A549 (cell line): ENCODE measurements at regions not wholly inside any gene's neighbourhood (a gene's known extent, or its start where the extent isn't known, plus 50 kb on each side); places are given as distances from the start of the nearest gene placed in this dataset.

Experiments
- ATAC-seq, 2 experiments: fragments of 200-7000 bp in 1 of 2; fragments of >200 bp in 1 of 2; cut with Nextera tagmentation in 1 of 2; cut with Tn5 transposase in 1 of 2; 3 replicates each; pipeline versions ENCODE4 v1.8.0 to v1.9.1; 2018 to 2020; ENCODE audit warnings: mild to moderate bottlenecking in 1 of 2, moderate library complexity in 1 of 2
- CTCF ChIA-PET: fragments of 300-600 bp; sonication (Branson Sonifier 250); formaldehyde crosslinking; extraction: SDS; loops from one replicate; lab custom pipeline; 2021; ENCODE audit warnings: antibody characterized with exemption, inconsistent platforms; lab: Yijun Ruan, JAX
- POLR2A ChIA-PET: fragments of 350-600 bp; formaldehyde crosslinking; extraction: SDS; loops from one replicate; lab custom pipeline; 2021; ENCODE audit warnings: antibody characterized with exemption, inconsistent platforms; lab: Yijun Ruan, JAX
- DNase-seq, 2 experiments: peaks; one replicate each; pipeline versions ENCODE4 v3.0.0 to v3.0.0-alpha.2; 2011 to 2016; ENCODE audit warnings: low read depth in 1 of 2, low spot score in 1 of 2
- FAIRE-seq: peaks from 2 replicates; lab custom pipeline; 2011; peaks lifted over from hg19 to GRCh38; lab: Jason Lieb, UNC
- H3K27ac ChIP-seq, 2 experiments: fragments of >200 bp; sonication (Bioruptor Twin); formaldehyde crosslinking; 3 replicates each; pipeline ENCODE4 v1.5.1; 2016 to 2017
- H3K4me1 ChIP-seq: fragments of >200 bp; sonication (Bioruptor Twin); formaldehyde crosslinking; 3 replicates; pipeline ENCODE4 v1.6.1; 2016
- H3K4me2 ChIP-seq: fragments of >200 bp; sonication (Bioruptor Twin); formaldehyde crosslinking; 3 replicates; pipeline ENCODE4 v1.6.1; 2016
- H3K4me3 ChIP-seq: fragments of >200 bp; sonication (Bioruptor Twin); formaldehyde crosslinking; 3 replicates; pipeline ENCODE4 v1.5.1; 2016
- H3K9me3 ChIP-seq: fragments of >200 bp; sonication (Bioruptor Twin); formaldehyde crosslinking; 3 replicates; pipeline ENCODE4 v1.6.1; 2016
- CBX2 ChIP-seq: fragments of 200-600 bp; sonication (generic); IDR thresholded peaks from 2 replicates; pipeline ENCODE4 v1.6.1; 2016; ENCODE audit warnings: low read depth, mild to moderate bottlenecking, borderline replicate concordance
- CBX8 ChIP-seq: fragments of 200-600 bp; sonication (generic); IDR thresholded peaks from 2 replicates; pipeline ENCODE4 v1.6.1; 2016
- CEBPB ChIP-seq, 2 experiments: fragments of >200 bp in 1 of 2; sonication (Bioruptor Twin) in 1 of 2; formaldehyde crosslinking in 1 of 2; IDR thresholded peaks; 2 replicates each; pipeline ENCODE4 v1.6.1; 2012 to 2016
- CHD2 ChIP-seq: fragments of 150-350 bp; IDR thresholded peaks from 2 replicates; pipeline ENCODE4 v1.6.1; 2014; ENCODE audit warnings: low read length; ENCODE audit not compliant: partially characterized antibody
- CHD4 ChIP-seq: fragments of 200-600 bp; sonication (generic); IDR thresholded peaks from 2 replicates; pipeline ENCODE4 v1.6.1; 2016; ENCODE audit warnings: antibody characterized with exemption, mild to moderate bottlenecking, borderline replicate concordance
- EP300 ChIP-seq, 2 experiments: fragments of >200 bp; sonication (Bioruptor Twin); formaldehyde crosslinking; IDR thresholded peaks; 2 replicates in 1 of 2; 3 replicates in 1 of 2; pipeline ENCODE4 v1.6.1; 2016 to 2017
- FOSB ChIP-seq: fragments of 250-450 bp; sonication (Bioruptor Pico); IDR thresholded peaks from 2 replicates; pipeline ENCODE4 v1.5.0; 2020; ENCODE audit warnings: mild to moderate bottlenecking, moderate library complexity
- FOSL2 ChIP-seq, 2 experiments: fragments of 450-650 bp in 1 of 2; fragments of >200 bp in 1 of 2; sonication (Bioruptor Twin) in 1 of 2; formaldehyde crosslinking; IDR thresholded peaks; 2 replicates each; pipeline versions ENCODE4 v1.5.0 to v1.6.1; 2016 to 2020; ENCODE audit warnings: mild to moderate bottlenecking in 1 of 2, moderate library complexity in 1 of 2
- FOXS1 ChIP-seq: fragments of 250-450 bp; sonication (Bioruptor Pico); IDR thresholded peaks from 2 replicates; pipeline ENCODE4 v1.5.0; 2020; ENCODE audit warnings: mild to moderate bottlenecking, moderate library complexity
- GATA3 ChIP-seq: IDR thresholded peaks from 2 replicates; pipeline ENCODE4 v1.6.1; 2012; ENCODE audit warnings: borderline replicate concordance
- HDAC2 ChIP-seq: fragments of 200-600 bp; sonication (generic); IDR thresholded peaks from 2 replicates; pipeline ENCODE4 v1.6.1; 2016
- HEYL ChIP-seq: fragments of 250-450 bp; sonication (Bioruptor Pico); IDR thresholded peaks from 2 replicates; pipeline ENCODE4 v1.8.0; 2021; ENCODE audit warnings: mild to moderate bottlenecking, moderate library complexity
- HOXB13 ChIP-seq: fragments of 250-450 bp; sonication (Bioruptor Pico); IDR thresholded peaks from 2 replicates; pipeline ENCODE4 v1.5.0; 2020; ENCODE audit warnings: low read depth, mild to moderate bottlenecking, moderate library complexity
- JUN ChIP-seq, 2 experiments: fragments of >200 bp; sonication (Bioruptor Twin); formaldehyde crosslinking; IDR thresholded peaks; 2 replicates in 1 of 2; 3 replicates in 1 of 2; pipeline ENCODE4 v1.6.1; 2016 to 2017
- JUNB ChIP-seq: fragments of >200 bp; sonication (Bioruptor Twin); formaldehyde crosslinking; IDR thresholded peaks from 2 replicates; pipeline ENCODE4 v1.6.1; 2016
- MYC ChIP-seq: IDR thresholded peaks from 2 replicates; pipeline ENCODE4 v1.6.1; 2012; ENCODE audit warnings: mild to moderate bottlenecking, inconsistent platforms, low read length, improper control_type of control experiment, borderline replicate concordance
- NFE2L2 ChIP-seq: fragments of 150-350 bp; conservative IDR thresholded peaks from 2 replicates; pipeline ENCODE4 v1.6.1; 2014; ENCODE audit warnings: low read length
- POLR2A ChIP-seq: IDR thresholded peaks from 2 replicates; pipeline ENCODE4 v1.6.1; 2012; ENCODE audit warnings: mild to moderate bottlenecking, low read length
- POLR2AphosphoS2 ChIP-seq: conservative IDR thresholded peaks from 2 replicates; pipeline ENCODE4 v1.6.1; 2012; ENCODE audit warnings: low read length, improper control_type of control experiment, inconsistent platforms
- RARB ChIP-seq: fragments of 250-450 bp; sonication (Bioruptor Pico); IDR thresholded peaks from 2 replicates; pipeline ENCODE4 v1.8.0; 2021; ENCODE audit warnings: mild to moderate bottlenecking, moderate library complexity
- RCOR1 ChIP-seq: fragments of 150-350 bp; IDR thresholded peaks from 2 replicates; pipeline ENCODE4 v1.6.1; 2014; ENCODE audit warnings: antibody characterized with exemption, low read length, low read depth
- SREBF2 ChIP-seq: fragments of 450-650 bp; IDR thresholded peaks from 2 replicates; pipeline ENCODE4 v1.6.1; 2014; ENCODE audit warnings: mild to moderate bottlenecking, moderate library complexity
- TP53 ChIP-seq: fragments of 250-450 bp; sonication (Bioruptor Pico); IDR thresholded peaks from 2 replicates; pipeline ENCODE4 v1.5.0; 2021; ENCODE audit warnings: mild to moderate bottlenecking, moderate library complexity
- ZC3H11A ChIP-seq: fragments of 450-650 bp; IDR thresholded peaks from 2 replicates; pipeline ENCODE4 v1.6.1; 2014; ENCODE audit warnings: antibody characterized with exemption, mild to moderate bottlenecking
- ZNF302 ChIP-seq: fragments of 250-450 bp; sonication (Bioruptor Pico); IDR thresholded peaks from 2 replicates; pipeline ENCODE4 v1.9.0; 2021; ENCODE audit warnings: inconsistent platforms, mild to moderate bottlenecking, moderate library complexity
- ZSCAN20 ChIP-seq: fragments of 250-450 bp; sonication (Bioruptor Pico); IDR thresholded peaks from 2 replicates; pipeline ENCODE4 v1.8.0; 2022; ENCODE audit warnings: mild to moderate bottlenecking, moderate library complexity
- WGBS: methylation state at CpG from one replicate; pipeline ENCODE4 v1.1.6; 2017; ENCODE audit errors: missing lambda C conversion rate; 5-methylcytosine and 5-hydroxymethylcytosine counted together
- TF ChIP-seq, protein P1 (sequence below): fragments of 250-450 bp; sonication (Bioruptor Pico); IDR thresholded peaks from 2 replicates; pipeline ENCODE4 v1.5.0; 2021; ENCODE audit warnings: mild to moderate bottlenecking, moderate library complexity, borderline replicate concordance
- TF ChIP-seq, protein P2 (sequence below): fragments of 150-350 bp; IDR thresholded peaks from 2 replicates; pipeline ENCODE4 v1.6.1; 2014; ENCODE audit warnings: low read depth, mild to moderate bottlenecking, low read length
- TF ChIP-seq, protein P3 (sequence below): IDR thresholded peaks from 2 replicates; pipeline ENCODE4 v1.6.1; 2012
- TF ChIP-seq, protein P4 (sequence below): fragments of 450-650 bp; IDR thresholded peaks from 2 replicates; pipeline ENCODE4 v1.6.1; 2014; ENCODE audit warnings: antibody characterized with exemption

DNA sequence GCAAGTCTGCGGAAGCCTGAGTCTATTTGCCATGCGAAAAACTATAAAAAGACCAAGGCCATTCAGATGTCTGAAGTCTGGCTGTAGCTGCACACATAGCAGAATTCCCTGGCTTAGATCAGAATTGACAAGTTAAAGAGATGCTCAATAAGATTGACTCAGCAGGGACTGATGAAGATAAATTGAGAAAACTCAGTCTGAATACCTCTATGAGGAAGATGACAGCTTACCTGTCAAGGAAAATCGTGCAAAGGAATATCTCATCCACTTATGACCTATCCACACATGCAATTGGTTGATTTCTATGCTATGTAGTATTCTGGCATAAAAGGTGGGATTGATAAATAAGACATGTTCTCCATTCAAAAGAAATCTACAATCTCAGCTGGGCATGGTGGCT lies 288.6 kb downstream of the BAMBI start:
- Histone ChIP-seq H3K9me3 (no peaks in the 10 kb centered on the region), H3K4me1 (no peaks in the 10 kb centered on the region), H3K4me3 (no peak overlapping the region), H3K27ac (no peak overlapping the region), H3K4me2 (no peak overlapping the region)
- 73% methylated on average over 3 of the region's 3 CpGs for WGBS
- CTCF ChIA-PET, result interaction anchor here (1.1 kb wide), 1 partner anchor 20 kb away, joined by 4 read pairs; no protein-coding TSS in a partner anchor
- POLR2A ChIA-PET, result no interaction called here
- FAIRE-seq (no peak), ATAC-seq (no peak), DNase-seq (no peak)
- TF ChIP-seq ZSCAN20 (CRISPR knock-in tag) (no peak), CBX2 (no peak), CBX8 (no peak), FOSL2 (IDR thresholded peaks at IDR 0.05) (no peak), FOSL2 (CRISPR knock-in tag; IDR thresholded peaks at IDR 0.05) (no peak), HDAC2 (no peak), JUN (IDR thresholded peaks at IDR 0.05) (no peak), CEBPB (IDR thresholded peaks at IDR 0.05) (no peak), POLR2AphosphoS2 (no peak), ZNF302 (CRISPR knock-in tag) (no peak), FOXS1 (CRISPR knock-in tag) (no peak), MYC (no peak), SREBF2 (no peak), GATA3 (no peak), EP300 (IDR thresholded peaks at IDR 0.05) (no peak), TP53 (CRISPR knock-in tag) (no peak), FOSB (CRISPR knock-in tag) (no peak), HEYL (no peak), HOXB13 (CRISPR knock-in tag) (no peak)
- TF ChIP-seq, protein P1, sequence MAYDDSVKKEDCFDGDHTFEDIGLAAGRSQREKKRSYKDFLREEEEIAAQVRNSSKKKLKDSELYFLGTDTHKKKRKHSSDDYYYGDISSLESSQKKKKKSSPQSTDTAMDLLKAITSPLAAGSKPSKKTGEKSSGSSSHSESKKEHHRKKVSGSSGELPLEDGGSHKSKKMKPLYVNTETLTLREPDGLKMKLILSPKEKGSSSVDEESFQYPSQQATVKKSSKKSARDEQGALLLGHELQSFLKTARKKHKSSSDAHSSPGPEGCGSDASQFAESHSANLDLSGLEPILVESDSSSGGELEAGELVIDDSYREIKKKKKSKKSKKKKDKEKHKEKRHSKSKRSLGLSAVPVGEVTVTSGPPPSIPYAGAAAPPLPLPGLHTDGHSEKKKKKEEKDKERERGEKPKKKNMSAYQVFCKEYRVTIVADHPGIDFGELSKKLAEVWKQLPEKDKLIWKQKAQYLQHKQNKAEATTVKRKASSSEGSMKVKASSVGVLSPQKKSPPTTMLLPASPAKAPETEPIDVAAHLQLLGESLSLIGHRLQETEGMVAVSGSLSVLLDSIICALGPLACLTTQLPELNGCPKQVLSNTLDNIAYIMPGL, result no peak
- TF ChIP-seq, protein P2, sequence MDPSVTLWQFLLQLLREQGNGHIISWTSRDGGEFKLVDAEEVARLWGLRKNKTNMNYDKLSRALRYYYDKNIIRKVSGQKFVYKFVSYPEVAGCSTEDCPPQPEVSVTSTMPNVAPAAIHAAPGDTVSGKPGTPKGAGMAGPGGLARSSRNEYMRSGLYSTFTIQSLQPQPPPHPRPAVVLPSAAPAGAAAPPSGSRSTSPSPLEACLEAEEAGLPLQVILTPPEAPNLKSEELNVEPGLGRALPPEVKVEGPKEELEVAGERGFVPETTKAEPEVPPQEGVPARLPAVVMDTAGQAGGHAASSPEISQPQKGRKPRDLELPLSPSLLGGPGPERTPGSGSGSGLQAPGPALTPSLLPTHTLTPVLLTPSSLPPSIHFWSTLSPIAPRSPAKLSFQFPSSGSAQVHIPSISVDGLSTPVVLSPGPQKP, result no peak

DNA sequence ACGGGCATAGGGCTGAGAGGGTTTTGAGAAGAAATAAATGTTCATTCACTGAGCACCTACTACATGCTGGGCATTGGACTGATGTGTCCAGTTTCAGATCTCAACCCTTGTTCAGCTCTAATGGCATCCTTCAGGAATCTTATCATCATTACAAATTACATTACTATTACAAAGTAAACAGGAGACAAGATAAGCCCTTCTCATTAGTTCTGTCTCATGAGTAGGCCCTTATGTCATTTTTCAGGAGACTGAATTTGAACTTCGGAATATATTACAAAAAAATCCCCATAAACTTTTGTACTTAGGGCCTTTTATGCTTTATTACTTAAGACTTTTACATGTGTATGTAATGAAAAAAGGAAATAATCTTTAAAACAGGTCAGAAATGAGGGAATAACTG lies 289.7 kb downstream of the BAMBI start:
- ChIA-PET CTCF (interaction anchor here (1.0 to 2.2 kb wide), 3 partner anchors 11 to 304 kb away, joined by 3 to 8 read pairs (median 3); no protein-coding TSS in a partner anchor), POLR2A (no interaction called here)
- WGBS, result 81% methylated on average over 2 of the region's 2 CpGs

More for the DNA sequence above, 289.7 kb downstream of the BAMBI start:
- FAIRE-seq (no peak), DNase-seq (no peak), ATAC-seq (no peak)
- Histone ChIP-seq H3K4me1 (no peaks in the 10 kb centered on the region), H3K4me3 (no peak overlapping the region), H3K9me3 (no peaks in the 10 kb centered on the region), H3K27ac (no peak overlapping the region), H3K4me2 (no peak overlapping the region)
- TF ChIP-seq CBX2 (no peak), POLR2A (no peak), CHD4 (no peak), GATA3 (no peak), RARB (no peak), ZC3H11A (no peak), NFE2L2 (no peak), CHD2 (no peak), JUNB (no peak), HOXB13 (CRISPR knock-in tag) (no peak), RCOR1 (no peak), SREBF2 (no peak)
- TF ChIP-seq, protein P3, sequence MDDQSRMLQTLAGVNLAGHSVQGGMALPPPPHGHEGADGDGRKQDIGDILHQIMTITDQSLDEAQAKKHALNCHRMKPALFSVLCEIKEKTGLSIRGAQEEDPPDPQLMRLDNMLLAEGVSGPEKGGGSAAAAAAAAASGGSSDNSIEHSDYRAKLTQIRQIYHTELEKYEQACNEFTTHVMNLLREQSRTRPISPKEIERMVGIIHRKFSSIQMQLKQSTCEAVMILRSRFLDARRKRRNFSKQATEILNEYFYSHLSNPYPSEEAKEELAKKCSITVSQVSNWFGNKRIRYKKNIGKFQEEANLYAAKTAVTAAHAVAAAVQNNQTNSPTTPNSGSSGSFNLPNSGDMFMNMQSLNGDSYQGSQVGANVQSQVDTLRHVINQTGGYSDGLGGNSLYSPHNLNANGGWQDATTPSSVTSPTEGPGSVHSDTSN, result no peak
- TF ChIP-seq, protein P4, sequence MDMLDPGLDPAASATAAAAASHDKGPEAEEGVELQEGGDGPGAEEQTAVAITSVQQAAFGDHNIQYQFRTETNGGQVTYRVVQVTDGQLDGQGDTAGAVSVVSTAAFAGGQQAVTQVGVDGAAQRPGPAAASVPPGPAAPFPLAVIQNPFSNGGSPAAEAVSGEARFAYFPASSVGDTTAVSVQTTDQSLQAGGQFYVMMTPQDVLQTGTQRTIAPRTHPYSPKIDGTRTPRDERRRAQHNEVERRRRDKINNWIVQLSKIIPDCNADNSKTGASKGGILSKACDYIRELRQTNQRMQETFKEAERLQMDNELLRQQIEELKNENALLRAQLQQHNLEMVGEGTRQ, result no peak
